Stomach (tissue), 4 donors: ENCODE measurements at regions not wholly inside any gene's neighbourhood (a gene's known extent, or its start where the extent isn't known, plus 50 kb on each side); places are given as distances from the start of the nearest gene placed in this dataset.

Experiments used
- CTCF ChIP-seq, 7 experiments: fragments of 450-650 bp in 4 of 7; fragments of 200-600 bp in 3 of 7; sonication (generic) in 3 of 7; IDR thresholded peaks; one replicate each; pipeline ENCODE4 v1.5.1; 2016 to 2019; ENCODE audit warnings: antibody characterized with exemption in 7 of 7, control low read depth in 2 of 7, mild to moderate bottlenecking in 1 of 7
- EP300 ChIP-seq: sonication (generic); formaldehyde crosslinking; IDR thresholded peaks from one replicate; pipeline ENCODE4 v1.6.1; 2017; ENCODE audit warnings: antibody characterized with exemption
- POLR2A ChIP-seq, 4 donors: fragments of 450-650 bp; IDR thresholded peaks; one replicate each; pipeline ENCODE4 v1.6.1; 2016; ENCODE audit warnings: antibody characterized with exemption in 4 of 4, control low read depth in 2 of 4, mild to moderate bottlenecking in 1 of 4, moderate library complexity in 1 of 4

GRCh38 chr6:63066055-63066704 is 145.1 kb upstream of the FKBP1C start:
- peak in 2 of 7 experiments; percentile 21 to 34 for TF ChIP-seq CTCF (IDR thresholded peaks at IDR 0.05)
- TF ChIP-seq POLR2A (IDR thresholded peaks at IDR 0.05), result no peak
- no peak for TF ChIP-seq EP300
